Neural cell (in vitro differentiated cells): ENCODE measurements at regions not wholly inside any gene's neighbourhood (a gene's known extent, or its start where the extent isn't known, plus 50 kb on each side); places are given as distances from the start of the nearest gene placed in this dataset.

Experiments used
- H2AFZ ChIP-seq: fragments of 200-600, 300-800 bp; sonication (generic), shearing (Covaris generic); 2 replicates; pipeline ENCODE4 v1.6.0; 2014; ENCODE audit warnings: low read depth, mild to moderate bottlenecking, antibody characterized with exemption, low read length, moderate library complexity
- H3F3A ChIP-seq: fragments of 200-600 bp; shearing (Covaris generic); 2 replicates; pipeline ENCODE4 v1.6.1; 2016; ENCODE audit warnings: mild to moderate bottlenecking, moderate library complexity, mixed read lengths, antibody characterized with exemption, low read length; ENCODE audit not compliant: insufficient read depth, poor library complexity, severe bottlenecking
- H3K27ac ChIP-seq: fragments of 200-600, 300-800 bp; sonication (generic), shearing (Covaris generic); 2 replicates; pipeline ENCODE4 v1.5.1; 2014; ENCODE audit warnings: mild to moderate bottlenecking, low read length, moderate library complexity
- H3K27me3 ChIP-seq: fragments of 300-800, 200-600 bp; sonication (generic), shearing (Covaris generic); 2 replicates; pipeline ENCODE4 v1.6.0; 2014; ENCODE audit warnings: mild to moderate bottlenecking, low read depth, low read length, moderate library complexity; ENCODE audit not compliant: insufficient read depth
- H3K36me3 ChIP-seq: fragments of 300-800, 200-600 bp; sonication (generic), shearing (Covaris generic); 2 replicates; pipeline ENCODE4 v1.5.1; 2014; ENCODE audit warnings: mild to moderate bottlenecking, antibody characterized with exemption, low read length, moderate library complexity; ENCODE audit not compliant: insufficient read depth
- H3K4me2 ChIP-seq: fragments of 300-800, 200-600 bp; sonication (generic), shearing (Covaris generic); 2 replicates; pipeline ENCODE4 v1.6.0; 2014; ENCODE audit warnings: mild to moderate bottlenecking, low read length
- H3K4me3 ChIP-seq: fragments of 300-800, 200-600 bp; sonication (generic), shearing (Covaris generic); 2 replicates; pipeline ENCODE4 v1.5.1; 2014; ENCODE audit warnings: mild to moderate bottlenecking, low read length, moderate library complexity
- H3K79me2 ChIP-seq: fragments of 200-600 bp; shearing (Covaris generic); replicated peaks from 2 replicates; pipeline ENCODE4 v1.6.0; 2014; ENCODE audit warnings: mild to moderate bottlenecking, low read length, moderate library complexity; ENCODE audit not compliant: insufficient read depth
- H3K9ac ChIP-seq: fragments of 300-800, 200-600 bp; sonication (generic), shearing (Covaris generic); 2 replicates; pipeline ENCODE4 v1.6.1; 2016; ENCODE audit warnings: mild to moderate bottlenecking, low read length, mixed read lengths
- H3K9me2 ChIP-seq: fragments of 200-600 bp; shearing (Covaris generic); 2 replicates; pipeline ENCODE4 v1.6.1; 2016; ENCODE audit warnings: mild to moderate bottlenecking, low read length, mixed read lengths; ENCODE audit not compliant: insufficient read depth
- H3K9me3 ChIP-seq: fragments of 200-600, 300-800 bp; sonication (generic), shearing (Covaris generic); 2 replicates; pipeline ENCODE4 v1.6.1; 2016; ENCODE audit warnings: mild to moderate bottlenecking, mixed run types, low read length, moderate library complexity, mixed read lengths
- H4K20me1 ChIP-seq: fragments of 200-600 bp; shearing (Covaris generic); 2 replicates; pipeline ENCODE4 v1.6.1; 2016; ENCODE audit warnings: mild to moderate bottlenecking, mixed run types; ENCODE audit not compliant: insufficient read depth
- EP300 ChIP-seq: fragments of 450-650 bp; conservative IDR thresholded peaks from 2 replicates; pipeline ENCODE4 v1.6.1; 2014; ENCODE audit warnings: antibody characterized with exemption, mild to moderate bottlenecking, moderate library complexity; ENCODE audit not compliant: poor library complexity, severe bottlenecking
- EZH2 ChIP-seq: fragments of 200-600, 300-800 bp; shearing (Covaris generic), sonication (generic); IDR thresholded peaks from 2 replicates; pipeline ENCODE4 v1.6.1; 2014; ENCODE audit warnings: antibody characterized with exemption, low read length, borderline replicate concordance, mild to moderate bottlenecking; ENCODE audit not compliant: insufficient read depth, poor library complexity, severe bottlenecking
- MXI1 ChIP-seq: fragments of 450-650 bp; conservative IDR thresholded peaks from 2 replicates; pipeline ENCODE4 v1.6.1; 2014; ENCODE audit warnings: antibody characterized with exemption, mild to moderate bottlenecking; ENCODE audit not compliant: poor library complexity, severe bottlenecking
- POLR2AphosphoS5 ChIP-seq: IDR thresholded peaks from 2 replicates; pipeline ENCODE4 v1.6.1; 2012
- RAD21 ChIP-seq: fragments of 450-650 bp; conservative IDR thresholded peaks from 2 replicates; pipeline ENCODE4 v1.6.1; 2014; ENCODE audit warnings: antibody characterized with exemption, mild to moderate bottlenecking, moderate library complexity
- SMC3 ChIP-seq: fragments of 450-650 bp; conservative IDR thresholded peaks from 2 replicates; pipeline ENCODE4 v1.6.1; 2014; ENCODE audit warnings: antibody characterized with exemption, mild to moderate bottlenecking, moderate library complexity; ENCODE audit not compliant: poor library complexity
- TAF1 ChIP-seq: IDR thresholded peaks from 2 replicates; pipeline ENCODE4 v1.6.1; 2012; ENCODE audit warnings: low read depth
- TF ChIP-seq, protein P1 (sequence below): IDR thresholded peaks from 2 replicates; pipeline ENCODE4 v1.6.1; 2012; ENCODE audit warnings: borderline replicate concordance
- TF ChIP-seq, protein P2 (sequence below): fragments of 450-650 bp; IDR thresholded peaks from 2 replicates; pipeline ENCODE4 v1.5.1; 2014; ENCODE audit warnings: antibody characterized with exemption, mild to moderate bottlenecking, moderate library complexity; ENCODE audit not compliant: poor library complexity, severe bottlenecking

DNA sequence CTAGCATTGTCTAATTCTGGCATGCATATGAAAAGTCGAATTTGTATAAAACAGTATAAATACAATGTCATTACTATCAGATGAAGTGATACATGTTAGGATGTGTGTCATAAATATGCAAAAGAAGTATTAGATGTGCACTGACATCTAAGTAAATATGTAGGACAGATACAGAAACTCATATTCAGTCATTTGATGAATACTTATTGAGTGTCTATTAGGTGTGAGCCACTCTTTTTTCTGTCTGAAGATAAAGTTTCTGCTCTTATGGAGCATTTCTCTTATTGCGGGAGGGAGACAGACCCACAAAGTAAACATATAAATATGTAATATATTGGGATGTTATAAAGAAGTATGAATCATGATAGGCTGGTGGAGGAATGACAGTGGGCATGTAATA, 426.6 kb upstream of the B3GALT2 start:
- Histone ChIP-seq H3K4me2 (no peak overlapping the region), H3K79me2 (no peaks in the 10 kb centered on the region), H3K27me3 (no peaks in the 10 kb centered on the region), H3K4me3 (no peak overlapping the region), H4K20me1 (no peaks in the 10 kb centered on the region), H3K9me2 (no peaks in the 10 kb centered on the region), H3K9me3 (no peaks in the 10 kb centered on the region), H2AFZ (no peak overlapping the region), H3K27ac (no peak overlapping the region), H3K9ac (no peak overlapping the region), H3F3A (no peaks in the 10 kb centered on the region), H3K36me3 (no peaks in the 10 kb centered on the region)
- TF ChIP-seq SMC3: no peak
- TF ChIP-seq, protein P1, sequence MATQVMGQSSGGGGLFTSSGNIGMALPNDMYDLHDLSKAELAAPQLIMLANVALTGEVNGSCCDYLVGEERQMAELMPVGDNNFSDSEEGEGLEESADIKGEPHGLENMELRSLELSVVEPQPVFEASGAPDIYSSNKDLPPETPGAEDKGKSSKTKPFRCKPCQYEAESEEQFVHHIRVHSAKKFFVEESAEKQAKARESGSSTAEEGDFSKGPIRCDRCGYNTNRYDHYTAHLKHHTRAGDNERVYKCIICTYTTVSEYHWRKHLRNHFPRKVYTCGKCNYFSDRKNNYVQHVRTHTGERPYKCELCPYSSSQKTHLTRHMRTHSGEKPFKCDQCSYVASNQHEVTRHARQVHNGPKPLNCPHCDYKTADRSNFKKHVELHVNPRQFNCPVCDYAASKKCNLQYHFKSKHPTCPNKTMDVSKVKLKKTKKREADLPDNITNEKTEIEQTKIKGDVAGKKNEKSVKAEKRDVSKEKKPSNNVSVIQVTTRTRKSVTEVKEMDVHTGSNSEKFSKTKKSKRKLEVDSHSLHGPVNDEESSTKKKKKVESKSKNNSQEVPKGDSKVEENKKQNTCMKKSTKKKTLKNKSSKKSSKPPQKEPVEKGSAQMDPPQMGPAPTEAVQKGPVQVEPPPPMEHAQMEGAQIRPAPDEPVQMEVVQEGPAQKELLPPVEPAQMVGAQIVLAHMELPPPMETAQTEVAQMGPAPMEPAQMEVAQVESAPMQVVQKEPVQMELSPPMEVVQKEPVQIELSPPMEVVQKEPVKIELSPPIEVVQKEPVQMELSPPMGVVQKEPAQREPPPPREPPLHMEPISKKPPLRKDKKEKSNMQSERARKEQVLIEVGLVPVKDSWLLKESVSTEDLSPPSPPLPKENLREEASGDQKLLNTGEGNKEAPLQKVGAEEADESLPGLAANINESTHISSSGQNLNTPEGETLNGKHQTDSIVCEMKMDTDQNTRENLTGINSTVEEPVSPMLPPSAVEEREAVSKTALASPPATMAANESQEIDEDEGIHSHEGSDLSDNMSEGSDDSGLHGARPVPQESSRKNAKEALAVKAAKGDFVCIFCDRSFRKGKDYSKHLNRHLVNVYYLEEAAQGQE: no peak
- TF ChIP-seq EP300: no peak
- TF ChIP-seq, protein P2, sequence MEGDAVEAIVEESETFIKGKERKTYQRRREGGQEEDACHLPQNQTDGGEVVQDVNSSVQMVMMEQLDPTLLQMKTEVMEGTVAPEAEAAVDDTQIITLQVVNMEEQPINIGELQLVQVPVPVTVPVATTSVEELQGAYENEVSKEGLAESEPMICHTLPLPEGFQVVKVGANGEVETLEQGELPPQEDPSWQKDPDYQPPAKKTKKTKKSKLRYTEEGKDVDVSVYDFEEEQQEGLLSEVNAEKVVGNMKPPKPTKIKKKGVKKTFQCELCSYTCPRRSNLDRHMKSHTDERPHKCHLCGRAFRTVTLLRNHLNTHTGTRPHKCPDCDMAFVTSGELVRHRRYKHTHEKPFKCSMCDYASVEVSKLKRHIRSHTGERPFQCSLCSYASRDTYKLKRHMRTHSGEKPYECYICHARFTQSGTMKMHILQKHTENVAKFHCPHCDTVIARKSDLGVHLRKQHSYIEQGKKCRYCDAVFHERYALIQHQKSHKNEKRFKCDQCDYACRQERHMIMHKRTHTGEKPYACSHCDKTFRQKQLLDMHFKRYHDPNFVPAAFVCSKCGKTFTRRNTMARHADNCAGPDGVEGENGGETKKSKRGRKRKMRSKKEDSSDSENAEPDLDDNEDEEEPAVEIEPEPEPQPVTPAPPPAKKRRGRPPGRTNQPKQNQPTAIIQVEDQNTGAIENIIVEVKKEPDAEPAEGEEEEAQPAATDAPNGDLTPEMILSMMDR: no peak
- TF ChIP-seq POLR2AphosphoS5: no peak
- no peak for TF ChIP-seq TAF1
- no peak for TF ChIP-seq EZH2
- TF ChIP-seq RAD21: no peak
- TF ChIP-seq MXI1: no peak

DNA sequence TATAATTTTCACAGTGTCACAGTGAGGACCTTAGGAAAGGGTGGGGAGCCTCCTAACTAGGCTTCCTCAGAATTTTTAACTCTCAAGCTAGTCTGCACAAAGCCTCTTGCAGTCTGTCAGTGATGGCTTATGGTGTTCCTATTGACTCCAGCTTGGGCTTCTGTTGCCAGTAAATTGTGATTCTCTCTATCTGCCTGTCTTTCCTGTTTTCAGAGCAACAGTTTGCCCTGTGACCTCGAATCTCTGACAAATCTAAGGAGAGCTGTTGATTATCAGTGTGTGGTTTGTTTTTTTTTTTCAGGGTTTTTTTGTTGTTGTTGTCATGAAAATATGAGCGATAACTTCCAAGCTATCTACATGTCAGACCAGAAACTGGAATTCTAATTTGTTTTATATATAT, 423.2 kb upstream of the B3GALT2 start:
- no peaks in the 10 kb centered on the region for H3F3A ChIP-seq
- H4K20me1 ChIP-seq: no peaks in the 10 kb centered on the region
- H3K36me3 ChIP-seq: no peaks in the 10 kb centered on the region
- no peaks in the 10 kb centered on the region for H3K9me3 ChIP-seq
- no peak overlapping the region for H2AFZ ChIP-seq
- no peaks in the 10 kb centered on the region for H3K79me2 ChIP-seq
- H3K9ac ChIP-seq: no peak overlapping the region
- no peaks in the 10 kb centered on the region for H3K9me2 ChIP-seq
- TF ChIP-seq MXI1 (no peak), SMC3 (no peak), POLR2AphosphoS5 (no peak)
- TF ChIP-seq, protein P2: no peak
- no peak overlapping the region for H3K4me3 ChIP-seq
- H3K4me2 ChIP-seq: no peak overlapping the region
- no peaks in the 10 kb centered on the region for H3K27me3 ChIP-seq
- no peak overlapping the region for H3K27ac ChIP-seq
